Inferior parietal cortex (tissue), 1 donor: ENCODE measurements at regions not wholly inside any gene's neighbourhood (a gene's known extent, or its start where the extent isn't known, plus 50 kb on each side); places are given as distances from the start of the nearest gene placed in this dataset.

Experiments used
- DNase-seq: peaks from one replicate; pipeline ENCODE4 v3.0.0-alpha.2; 2016; ENCODE audit errors: extremely low spot score

- DNase-seq: no peak
These were observed 109.0 kb downstream of the TFAP2A start for GRCh38 chr6:10305790-10306415.

- DNase-seq: no peak
These were observed 111.0 kb downstream of the TFAP2A start for GRCh38 chr6:10303608-10304506.

- no peak for DNase-seq
These were observed 112.2 kb downstream of the TFAP2A start for GRCh38 chr6:10302566-10303235.

GRCh38 chr6:10300071-10300470 is 114.8 kb downstream of the TFAP2A start:
- no peak for DNase-seq

- no peak for DNase-seq
These were observed 117.0 kb downstream of the TFAP2A start for GRCh38 chr6:10297832-10298231.

- DNase-seq: peak; percentile 27
These were observed 136.1 kb downstream of the TFAP2A start for GRCh38 chr6:10278746-10279145.

- DNase-seq: no peak
These were observed 138.1 kb downstream of the TFAP2A start for GRCh38 chr6:10276660-10277287.

- no peak for DNase-seq
These were observed 138.8 kb downstream of the TFAP2A start for GRCh38 chr6:10276106-10276505.

- no peak for DNase-seq
These were observed 142.3 kb downstream of the TFAP2A start for GRCh38 chr6:10272591-10272990.

- DNase-seq: no peak
These were observed 142.9 kb downstream of the TFAP2A start for GRCh38 chr6:10271982-10272381.

- DNase-seq: no peak
These were observed 144.9 kb downstream of the TFAP2A start for GRCh38 chr6:10269814-10270472.

GRCh38 chr6:10268611-10269310 is 146.1 kb downstream of the TFAP2A start:
- DNase-seq: no peak

GRCh38 chr6:10268111-10268510 is 146.8 kb downstream of the TFAP2A start:
- DNase-seq: no peak

- DNase-seq: no peak
These were observed 148.4 kb downstream of the TFAP2A start for GRCh38 chr6:10266462-10266861.

GRCh38 chr6:10266061-10266460 is 148.8 kb downstream of the TFAP2A start:
- no peak for DNase-seq

- DNase-seq: no peak
These were observed 152.4 kb downstream of the TFAP2A start for GRCh38 chr6:10262505-10262904.

- DNase-seq: no peak
These were observed 155.2 kb downstream of the TFAP2A start for GRCh38 chr6:10259671-10260070.

- no peak for DNase-seq
These were observed 156.5 kb downstream of the TFAP2A start for GRCh38 chr6:10258341-10258740.

GRCh38 chr6:10256113-10256690 is 158.7 kb downstream of the TFAP2A start:
- DNase-seq: no peak

GRCh38 chr6:10250655-10251220 is 164.1 kb downstream of the TFAP2A start:
- no peak for DNase-seq
